ENCODE measurements at regions not wholly inside any gene's neighbourhood (a gene's known extent, or its start where the extent isn't known, plus 50 kb on each side); places are given as distances from the start of the nearest gene placed in this dataset.
"Not testable (repeated sequence)": the region's sequence is repeated elsewhere in the genome, so short reads cannot be mapped to it uniquely, and the experiment has no call there.

- DNase-seq: no peak
These were observed 74.9 kb upstream of the IQSEC1 start for GRCh38 chr3:13148126-13148525.

- DNase-seq: no peak
These were observed 74.1 kb upstream of the IQSEC1 start for GRCh38 chr3:13147344-13147743.

GRCh38 chr3:13146643-13147143, 73.5 kb upstream of the IQSEC1 start:
- no peak for DNase-seq

GRCh38 chr3:13145826-13146642, 72.8 kb upstream of the IQSEC1 start:
- DNase-seq: no peak

- no peak for DNase-seq
These were observed 72.0 kb upstream of the IQSEC1 start for GRCh38 chr3:13145131-13145825.

GRCh38 chr3:13144163-13145023, 71.2 kb upstream of the IQSEC1 start:
- no peak for DNase-seq

GRCh38 chr3:13143381-13144004, 70.3 kb upstream of the IQSEC1 start:
- DNase-seq: no peak

- no peak for DNase-seq
These were observed 69.5 kb upstream of the IQSEC1 start for GRCh38 chr3:13142552-13143380.

- DNase-seq: no peak
These were observed 68.8 kb upstream of the IQSEC1 start for GRCh38 chr3:13141991-13142412.

- no peak for DNase-seq
These were observed 68.0 kb upstream of the IQSEC1 start for GRCh38 chr3:13141183-13141582.

- DNase-seq: no peak
These were observed 67.4 kb upstream of the IQSEC1 start for GRCh38 chr3:13140596-13140995.

GRCh38 chr3:13139471-13140065, 66.3 kb upstream of the IQSEC1 start:
- no peak for DNase-seq

- no peak for DNase-seq
These were observed 65.6 kb upstream of the IQSEC1 start for GRCh38 chr3:13138833-13139145.

- DNase-seq: no peak
These were observed 65.0 kb upstream of the IQSEC1 start for GRCh38 chr3:13137941-13138832.

- not testable (repeated sequence) for DNase-seq
These were observed 63.6 kb upstream of the IQSEC1 start for GRCh38 chr3:13136848-13137247.

GRCh38 chr3:13136426-13136825, 63.2 kb upstream of the IQSEC1 start:
- DNase-seq: no peak

GRCh38 chr3:13135811-13136321, 62.6 kb upstream of the IQSEC1 start:
- no peak for DNase-seq

- DNase-seq: no peak
These were observed 62.1 kb upstream of the IQSEC1 start for GRCh38 chr3:13135251-13135810.

- no peak for DNase-seq
These were observed 61.6 kb upstream of the IQSEC1 start for GRCh38 chr3:13134879-13135206.

Measured in CD4-positive, alpha-beta T cell treated with Interferon gamma for 1 hour (primary cell).